ENCODE measurements at regions not wholly inside any gene's neighbourhood (a gene's known extent, or its start where the extent isn't known, plus 50 kb on each side); places are given as distances from the start of the nearest gene placed in this dataset.

DNA sequence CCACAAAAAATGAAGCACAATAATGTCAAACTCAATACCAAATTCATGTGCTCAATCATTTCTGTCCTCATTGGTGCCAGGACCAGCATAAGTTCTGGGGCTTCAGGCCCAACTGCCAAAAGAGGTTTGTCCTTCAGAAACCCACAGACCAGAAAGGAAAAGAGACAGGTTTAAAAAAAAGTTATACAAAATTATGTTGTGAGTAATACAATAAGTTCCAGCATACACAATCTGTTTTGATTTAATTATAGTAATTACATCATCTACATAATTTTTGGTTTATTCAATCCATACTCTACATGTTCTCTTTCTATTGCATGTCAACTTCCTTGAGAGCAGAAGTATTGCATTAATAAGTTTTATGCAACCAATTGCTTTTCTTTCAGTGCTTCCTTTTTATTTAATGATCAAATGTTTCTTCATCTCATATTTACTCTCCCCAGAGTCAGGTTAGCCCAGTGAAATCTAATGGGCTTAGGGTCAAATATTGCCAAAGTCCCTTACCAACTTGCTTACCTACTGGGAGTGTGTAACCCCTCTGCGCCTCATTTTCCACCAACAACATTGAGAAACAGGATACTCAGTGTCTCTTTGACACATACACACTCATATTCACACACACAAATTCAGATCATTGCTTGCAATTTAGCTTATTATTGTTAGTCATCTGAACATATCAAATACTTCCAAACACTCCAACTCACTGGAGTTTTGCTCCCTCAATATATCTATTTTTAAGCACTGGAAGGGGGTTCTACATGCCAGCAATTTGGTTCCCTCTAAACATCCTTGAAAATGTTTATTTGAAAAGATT lies 424.4 kb upstream of the MARCKS start:
- TF ChIP-seq, protein P1, sequence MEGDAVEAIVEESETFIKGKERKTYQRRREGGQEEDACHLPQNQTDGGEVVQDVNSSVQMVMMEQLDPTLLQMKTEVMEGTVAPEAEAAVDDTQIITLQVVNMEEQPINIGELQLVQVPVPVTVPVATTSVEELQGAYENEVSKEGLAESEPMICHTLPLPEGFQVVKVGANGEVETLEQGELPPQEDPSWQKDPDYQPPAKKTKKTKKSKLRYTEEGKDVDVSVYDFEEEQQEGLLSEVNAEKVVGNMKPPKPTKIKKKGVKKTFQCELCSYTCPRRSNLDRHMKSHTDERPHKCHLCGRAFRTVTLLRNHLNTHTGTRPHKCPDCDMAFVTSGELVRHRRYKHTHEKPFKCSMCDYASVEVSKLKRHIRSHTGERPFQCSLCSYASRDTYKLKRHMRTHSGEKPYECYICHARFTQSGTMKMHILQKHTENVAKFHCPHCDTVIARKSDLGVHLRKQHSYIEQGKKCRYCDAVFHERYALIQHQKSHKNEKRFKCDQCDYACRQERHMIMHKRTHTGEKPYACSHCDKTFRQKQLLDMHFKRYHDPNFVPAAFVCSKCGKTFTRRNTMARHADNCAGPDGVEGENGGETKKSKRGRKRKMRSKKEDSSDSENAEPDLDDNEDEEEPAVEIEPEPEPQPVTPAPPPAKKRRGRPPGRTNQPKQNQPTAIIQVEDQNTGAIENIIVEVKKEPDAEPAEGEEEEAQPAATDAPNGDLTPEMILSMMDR (IDR thresholded peaks at IDR 0.05): no peak
- TF ChIP-seq POLR2AphosphoS5 (IDR thresholded peaks at IDR 0.05; ENCODE audit: low read depth, low read length) (no peak), SIN3A (IDR thresholded peaks at IDR 0.05; ENCODE audit: borderline replicate concordance, insufficient read depth, low read depth, low read length) (no peak), TCF7L2 (IDR thresholded peaks at IDR 0.05; ENCODE audit: low read depth, low read length) (no peak)
